Mesenchymal stem cell (in vitro differentiated cells and primary cell): ENCODE measurements at regions not wholly inside any gene's neighbourhood (a gene's known extent, or its start where the extent isn't known, plus 50 kb on each side); places are given as distances from the start of the nearest gene placed in this dataset.
A peak's percentile ranks its signal among the peaks of the same experiment; 100 is the strongest.

Source experiments
- DNase-seq: peaks from one replicate; pipeline ENCODE4 v3.0.0-alpha.2; 2013
- H2AFZ ChIP-seq: one replicate; pipeline ENCODE4 v1.6.1; 2013; ENCODE audit warnings: low read depth, mild to moderate bottlenecking, control low read depth, inconsistent platforms, low read length, moderate library complexity
- H2AK5ac ChIP-seq: 2 replicates; pipeline ENCODE4 v1.6.1; 2013; ENCODE audit warnings: low read length, moderate library complexity, mild to moderate bottlenecking, inconsistent platforms; ENCODE audit not compliant: severe bottlenecking
- H2BK120ac ChIP-seq: one replicate; pipeline ENCODE4 v1.6.1; 2013; ENCODE audit warnings: low read depth, mild to moderate bottlenecking, inconsistent platforms, low read length, moderate library complexity
- H2BK12ac ChIP-seq, 2 experiments: one replicate each; pipeline ENCODE4 v1.6.1; 2013; ENCODE audit warnings: inconsistent platforms in 2 of 2, low read length in 2 of 2, mild to moderate bottlenecking in 2 of 2, moderate library complexity in 2 of 2, control low read depth in 1 of 2
- H2BK15ac ChIP-seq: one replicate; pipeline ENCODE4 v1.6.1; 2013; ENCODE audit warnings: mild to moderate bottlenecking, low read depth, inconsistent platforms; ENCODE audit not compliant: poor library complexity, severe bottlenecking
- H2BK5ac ChIP-seq: 2 replicates; pipeline ENCODE4 v1.6.1; 2013; ENCODE audit warnings: low read depth, mild to moderate bottlenecking, low read length, control low read depth, inconsistent platforms; ENCODE audit not compliant: poor library complexity, severe bottlenecking
- H3K14ac ChIP-seq, 2 experiments: one replicate each; pipeline ENCODE4 v1.6.1; 2013; ENCODE audit warnings: inconsistent platforms in 2 of 2, low read length in 2 of 2, control low read depth in 1 of 2, mild to moderate bottlenecking in 1 of 2, moderate library complexity in 1 of 2
- H3K18ac ChIP-seq, 2 experiments: one replicate each; pipeline ENCODE4 v1.6.1; 2013; ENCODE audit warnings: inconsistent platforms in 2 of 2, low read length in 2 of 2, control low read depth in 1 of 2, low read depth in 1 of 2, mild to moderate bottlenecking in 1 of 2
- H3K23ac ChIP-seq, 2 experiments: one replicate each; pipeline ENCODE4 v1.6.1; 2013; ENCODE audit warnings: inconsistent platforms in 2 of 2, low read length in 2 of 2, mild to moderate bottlenecking in 2 of 2, moderate library complexity in 2 of 2, control low read depth in 1 of 2
- H3K27ac ChIP-seq: 2 replicates; pipeline ENCODE4 v1.5.1; 2013; ENCODE audit warnings: mild to moderate bottlenecking, moderate library complexity, low read length, control low read depth, inconsistent platforms; ENCODE audit not compliant: poor library complexity, severe bottlenecking
- H3K27me3 ChIP-seq, 2 experiments: 2 replicates each; pipeline versions ENCODE4 v1.6.1 to v1.7.0; 2013; ENCODE audit warnings: low read length in 2 of 2, mild to moderate bottlenecking in 2 of 2, moderate library complexity in 2 of 2, control low read depth in 1 of 2, inconsistent platforms in 1 of 2; ENCODE audit not compliant: control insufficient read depth in 1 of 2, insufficient read depth in 1 of 2
- H3K36me3 ChIP-seq, 2 experiments: 2 replicates each; pipeline versions ENCODE4 v1.6.1 to v1.7.0; 2013; ENCODE audit warnings: low read length in 2 of 2, control low read depth in 1 of 2, inconsistent platforms in 1 of 2, low read depth in 1 of 2, mild to moderate bottlenecking in 1 of 2; ENCODE audit not compliant: insufficient read depth in 2 of 2, control insufficient read depth in 1 of 2
- H3K4ac ChIP-seq, 2 experiments: one replicate each; pipeline ENCODE4 v1.6.1; 2013; ENCODE audit warnings: inconsistent platforms in 2 of 2, low read length in 2 of 2, mild to moderate bottlenecking in 2 of 2, moderate library complexity in 2 of 2, control low read depth in 1 of 2, low read depth in 1 of 2
- H3K4me1 ChIP-seq: 2 replicates; pipeline ENCODE4 v1.6.1; 2013; ENCODE audit warnings: low read depth, low read length, control low read depth; ENCODE audit not compliant: control insufficient read depth, insufficient read depth
- H3K4me2 ChIP-seq: 2 replicates; pipeline ENCODE4 v1.6.1; 2013; ENCODE audit warnings: low read length, mild to moderate bottlenecking, inconsistent platforms; ENCODE audit not compliant: poor library complexity, severe bottlenecking
- H3K4me3 ChIP-seq, 2 experiments: 2 replicates each; pipeline versions ENCODE4 v1.5.1 to v1.7.0; 2013; ENCODE audit warnings: low read length in 2 of 2, mild to moderate bottlenecking in 2 of 2, control low read depth in 1 of 2, low read depth in 1 of 2; ENCODE audit not compliant: insufficient read depth in 1 of 2
- H3K79me1 ChIP-seq: replicated peaks from 2 replicates; pipeline ENCODE4 v1.6.1; 2013; ENCODE audit warnings: mild to moderate bottlenecking, control low read depth, low read length, inconsistent platforms; ENCODE audit not compliant: poor library complexity, severe bottlenecking
- H3K9ac ChIP-seq: 2 replicates; pipeline ENCODE4 v1.7.0; 2013; ENCODE audit warnings: mild to moderate bottlenecking, low read length, moderate library complexity
- H3K9me3 ChIP-seq: 2 replicates; pipeline ENCODE4 v1.7.0; 2013; ENCODE audit warnings: mild to moderate bottlenecking, low read length; ENCODE audit not compliant: control insufficient read depth
- H4K8ac ChIP-seq: one replicate; pipeline ENCODE4 v1.6.1; 2013; ENCODE audit warnings: inconsistent platforms, mild to moderate bottlenecking, low read length, moderate library complexity
- H4K91ac ChIP-seq: one replicate; pipeline ENCODE4 v1.6.1; 2013; ENCODE audit warnings: mild to moderate bottlenecking, low read length, inconsistent platforms
- WGBS: methylation state at CpG from one replicate; pipeline ENCODE4 v1.1.7; 2013; ENCODE audit warnings: mixed read lengths; 5-methylcytosine and 5-hydroxymethylcytosine counted together

DNA sequence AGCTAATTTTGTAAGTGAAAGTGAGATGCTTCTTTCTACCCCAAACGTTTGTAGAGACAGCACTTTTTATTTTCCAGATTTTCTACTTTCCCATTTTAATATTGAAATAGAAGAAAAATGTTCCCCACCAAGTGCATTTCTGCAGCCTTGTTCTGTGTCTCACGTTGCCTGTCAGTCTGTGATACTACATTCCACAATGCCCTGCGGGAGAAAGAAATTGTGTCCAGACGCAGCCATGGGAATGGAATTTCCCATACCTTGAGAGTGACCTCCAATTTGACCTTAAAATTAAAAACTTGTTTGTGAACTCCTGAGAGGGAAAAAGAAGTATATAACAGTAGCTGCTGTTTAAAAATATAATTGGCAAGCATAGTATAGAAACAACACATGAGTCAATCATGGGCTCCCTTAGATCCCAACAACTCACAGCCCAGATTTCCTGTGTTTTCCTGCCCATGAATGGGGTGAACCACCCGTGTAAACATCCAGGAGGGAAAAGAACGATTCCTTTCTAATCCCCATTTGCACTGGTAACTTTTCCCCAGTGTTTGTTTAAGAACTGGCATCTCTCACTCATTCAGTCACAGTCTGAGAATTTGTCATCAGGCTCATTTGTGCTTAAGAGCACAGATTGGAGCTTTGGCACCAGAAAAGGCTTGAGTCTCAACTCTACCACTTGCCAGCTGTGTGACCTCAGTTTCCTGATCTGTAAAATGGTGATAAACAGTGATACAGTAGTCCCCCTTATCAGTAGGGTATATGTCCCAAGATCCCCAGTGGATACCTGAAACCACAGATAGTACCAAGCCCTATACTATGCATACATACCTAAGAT is 166.1 kb upstream of the ZNF521 start:
- Histone ChIP-seq H3K4me1 (no peaks in the 10 kb centered on the region), H3K23ac (no peak overlapping the region), H2BK15ac (no peak overlapping the region), H3K14ac (no peak overlapping the region), H3K36me3 (no peaks in the 10 kb centered on the region), H3K4me2 (no peak overlapping the region), H3K27ac (no peak overlapping the region), H3K4me3 (no peak overlapping the region), H2AFZ (no peak overlapping the region), H2BK12ac (no peak overlapping the region), H3K4ac (no peak overlapping the region), H3K79me1 (no peaks in the 10 kb centered on the region), H4K8ac (no peak overlapping the region), H3K27me3 (no peaks in the 10 kb centered on the region), H2BK5ac (no peak overlapping the region), H2BK120ac (no peak overlapping the region), H4K91ac (no peak overlapping the region), H3K9me3 (peaks cover under 1% of the 10 kb centered on the region), H2AK5ac (no peak overlapping the region), H3K18ac (no peak overlapping the region), H3K9ac (no peak overlapping the region)
- WGBS, result 51% methylated on average over 6 of the region's 6 CpGs
- no peak for DNase-seq

DNA sequence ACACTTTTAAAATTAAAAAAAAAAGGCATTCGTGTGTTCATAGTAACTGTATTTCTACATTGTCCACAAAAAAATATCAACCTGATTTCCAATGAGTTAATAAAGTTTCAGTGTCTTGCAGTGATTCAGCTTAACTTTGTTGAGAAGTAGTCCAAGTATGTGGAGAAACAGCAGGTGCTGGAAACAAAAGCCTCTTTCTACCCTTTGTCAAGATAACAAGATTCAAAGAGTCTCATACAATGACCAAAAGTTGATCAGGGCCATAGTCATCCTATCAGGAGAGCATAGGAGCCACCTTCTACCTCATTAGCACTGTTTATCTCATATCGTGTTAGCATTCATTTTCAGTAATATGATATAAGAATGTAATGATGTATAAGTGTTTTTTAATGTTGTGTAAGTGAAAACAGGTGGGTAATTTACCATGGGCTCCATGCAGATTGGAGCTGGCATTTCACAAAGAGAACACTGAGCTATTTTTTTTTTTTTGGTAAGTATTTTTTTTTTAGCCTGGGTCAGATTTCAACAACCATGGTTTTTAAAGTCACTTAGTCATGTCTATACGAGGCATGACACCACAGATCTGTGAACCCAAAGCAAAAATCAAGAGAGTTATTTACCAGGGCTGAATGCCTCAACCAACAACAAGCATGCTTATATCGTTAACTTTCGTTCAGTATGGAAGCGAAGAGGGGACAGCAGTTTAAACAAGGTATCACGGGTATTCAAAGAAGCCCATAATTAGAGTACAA is 165.0 kb upstream of the ZNF521 start:
- no peak overlapping the region for H2BK5ac ChIP-seq
- no peaks in the 10 kb centered on the region for H3K27me3 ChIP-seq
- no peaks in the 10 kb centered on the region for H3K4me1 ChIP-seq
- no peak overlapping the region for H2AK5ac ChIP-seq
- H2BK15ac ChIP-seq, result no peak overlapping the region
- WGBS, result 90% methylated on average over 6 of the region's 7 CpGs
- H3K4me3 ChIP-seq, result no peak overlapping the region
- no peak overlapping the region for H2AFZ ChIP-seq
- no peak overlapping the region for H2BK120ac ChIP-seq
- no peak overlapping the region for H3K9ac ChIP-seq
- H3K4ac ChIP-seq, result no peak overlapping the region
- no peak overlapping the region for H3K27ac ChIP-seq
- H3K4me2 ChIP-seq, result no peak overlapping the region
- H3K23ac ChIP-seq, result no peak overlapping the region
- no peaks in the 10 kb centered on the region for H3K36me3 ChIP-seq
- no peak overlapping the region for H2BK12ac ChIP-seq
- H4K91ac ChIP-seq, result no peak overlapping the region
- DNase-seq, result no peak
- H3K79me1 ChIP-seq, result no peaks in the 10 kb centered on the region
- no peak overlapping the region for H4K8ac ChIP-seq
- no peak overlapping the region for H3K14ac ChIP-seq
- no peak overlapping the region for H3K18ac ChIP-seq
- H3K9me3 ChIP-seq, result peaks cover 3% of the 10 kb centered on the region

DNA sequence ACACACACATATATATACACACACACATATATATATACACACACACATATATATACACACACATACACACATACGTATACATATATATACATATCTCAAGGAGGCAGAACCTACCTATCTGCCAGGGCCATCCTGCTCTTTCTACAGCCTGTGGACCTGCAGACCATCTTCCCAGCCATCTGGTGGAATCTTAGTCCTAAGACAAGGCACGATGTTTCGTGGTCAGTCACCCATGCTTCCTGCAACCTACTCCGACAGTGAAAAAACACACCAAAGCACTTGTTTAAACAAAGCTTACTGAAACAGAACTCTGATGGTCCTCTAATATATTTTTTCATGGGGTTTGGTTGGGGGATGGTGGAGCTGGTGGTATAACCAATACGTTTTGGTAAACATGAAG is 164.2 kb upstream of the ZNF521 start:
- 56% methylated on average over 5 of the region's 5 CpGs for WGBS
- H3K9ac ChIP-seq, result no peak overlapping the region
- DNase-seq, result peak; percentile 13

DNA sequence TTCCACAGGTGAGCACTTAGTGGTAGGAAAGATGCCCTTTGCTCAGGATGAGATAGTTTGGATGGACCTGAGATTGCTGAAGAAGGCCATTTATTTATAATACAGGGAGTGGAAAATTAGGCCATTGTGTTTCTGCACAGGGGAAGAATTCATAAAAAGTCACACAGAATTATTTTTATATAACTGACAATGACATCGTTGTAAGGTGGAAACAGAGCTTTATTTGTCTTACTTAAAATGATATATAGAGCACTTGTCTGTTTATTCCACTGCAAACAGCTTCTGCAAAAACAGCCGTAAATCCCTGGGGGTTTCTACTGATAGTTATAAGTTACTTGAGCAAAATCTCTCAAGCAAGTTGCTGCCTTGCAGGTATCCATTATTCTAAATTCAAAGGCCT is 158.1 kb upstream of the ZNF521 start:
- no peak overlapping the region for H2BK15ac ChIP-seq
- no peak overlapping the region for H4K91ac ChIP-seq
- H2BK12ac ChIP-seq, result no peak overlapping the region
- no peak overlapping the region for H4K8ac ChIP-seq
- DNase-seq, result no peak
- no peak overlapping the region for H2BK5ac ChIP-seq
- H3K4ac ChIP-seq, result no peak overlapping the region
- no peak overlapping the region for H2BK120ac ChIP-seq
- no CpG with 5 or more reads among the region's 2 CpGs for WGBS
- no peaks in the 10 kb centered on the region for H3K79me1 ChIP-seq
- H2AK5ac ChIP-seq, result no peak overlapping the region
- H3K27ac ChIP-seq, result no peak overlapping the region
- H3K4me3 ChIP-seq, result no peak overlapping the region
- no peaks in the 10 kb centered on the region for H3K27me3 ChIP-seq
- no peaks in the 10 kb centered on the region for H3K36me3 ChIP-seq
- H3K4me2 ChIP-seq, result no peak overlapping the region
- peaks cover 3% of the 10 kb centered on the region for H3K9me3 ChIP-seq
- no peaks in the 10 kb centered on the region for H3K4me1 ChIP-seq
- H2AFZ ChIP-seq, result no peak overlapping the region
- H3K14ac ChIP-seq, result no peak overlapping the region
- H3K23ac ChIP-seq, result no peak overlapping the region
- H3K9ac ChIP-seq, result no peak overlapping the region
- no peak overlapping the region for H3K18ac ChIP-seq

More for the DNA sequence above, 164.2 kb upstream of the ZNF521 start:
- no peak overlapping the region for H3K4me2 ChIP-seq
- no peak overlapping the region for H2BK120ac ChIP-seq
- H3K4ac ChIP-seq, result no peak overlapping the region
- H3K4me3 ChIP-seq, result no peak overlapping the region
- H4K91ac ChIP-seq, result no peak overlapping the region
- no peaks in the 10 kb centered on the region for H3K27me3 ChIP-seq
- no peak overlapping the region for H2AK5ac ChIP-seq
- H3K79me1 ChIP-seq, result no peaks in the 10 kb centered on the region
- no peak overlapping the region for H2BK5ac ChIP-seq
- H3K14ac ChIP-seq, result no peak overlapping the region
- H3K18ac ChIP-seq, result no peak overlapping the region
- no peak overlapping the region for H3K23ac ChIP-seq
- no peak overlapping the region for H3K27ac ChIP-seq
- no peak overlapping the region for H2BK15ac ChIP-seq
- H3K9me3 ChIP-seq, result peaks cover 3% of the 10 kb centered on the region
- H2BK12ac ChIP-seq, result no peak overlapping the region
- no peaks in the 10 kb centered on the region for H3K4me1 ChIP-seq
- H4K8ac ChIP-seq, result no peak overlapping the region
- H3K36me3 ChIP-seq, result no peaks in the 10 kb centered on the region
- H2AFZ ChIP-seq, result no peak overlapping the region
